ENCODE measurements at regions not wholly inside any gene's neighbourhood (a gene's known extent, or its start where the extent isn't known, plus 50 kb on each side); places are given as distances from the start of the nearest gene placed in this dataset.

- Mint-ChIP-seq H3K9me3 (ENCODE audit: low read depth, unreplicated experiment) (peaks cover 7% of the 10 kb centered on the region), H3K27ac (ENCODE audit: unreplicated experiment) (peak overlapping the region; percentile 79), H3K4me3 (ENCODE audit: low read depth, unreplicated experiment) (no peak overlapping the region), H3K36me3 (ENCODE audit: insufficient read depth, unreplicated experiment) (peaks cover 5% of the 10 kb centered on the region), H3K4me1 (ENCODE audit: low read depth, unreplicated experiment) (peaks cover 52% of the 10 kb centered on the region), H3K27me3 (ENCODE audit: unreplicated experiment) (no peaks in the 10 kb centered on the region)
- peak; percentile 90 for DNase-seq
- no TSS peak for BruUV-seq (replicated peaks)
- TF ChIP-seq, protein P1, sequence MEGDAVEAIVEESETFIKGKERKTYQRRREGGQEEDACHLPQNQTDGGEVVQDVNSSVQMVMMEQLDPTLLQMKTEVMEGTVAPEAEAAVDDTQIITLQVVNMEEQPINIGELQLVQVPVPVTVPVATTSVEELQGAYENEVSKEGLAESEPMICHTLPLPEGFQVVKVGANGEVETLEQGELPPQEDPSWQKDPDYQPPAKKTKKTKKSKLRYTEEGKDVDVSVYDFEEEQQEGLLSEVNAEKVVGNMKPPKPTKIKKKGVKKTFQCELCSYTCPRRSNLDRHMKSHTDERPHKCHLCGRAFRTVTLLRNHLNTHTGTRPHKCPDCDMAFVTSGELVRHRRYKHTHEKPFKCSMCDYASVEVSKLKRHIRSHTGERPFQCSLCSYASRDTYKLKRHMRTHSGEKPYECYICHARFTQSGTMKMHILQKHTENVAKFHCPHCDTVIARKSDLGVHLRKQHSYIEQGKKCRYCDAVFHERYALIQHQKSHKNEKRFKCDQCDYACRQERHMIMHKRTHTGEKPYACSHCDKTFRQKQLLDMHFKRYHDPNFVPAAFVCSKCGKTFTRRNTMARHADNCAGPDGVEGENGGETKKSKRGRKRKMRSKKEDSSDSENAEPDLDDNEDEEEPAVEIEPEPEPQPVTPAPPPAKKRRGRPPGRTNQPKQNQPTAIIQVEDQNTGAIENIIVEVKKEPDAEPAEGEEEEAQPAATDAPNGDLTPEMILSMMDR (IDR thresholded peaks at IDR 0.05; ENCODE audit: unreplicated experiment) = no peak
- CTCF ChIA-PET = interaction anchor here (0.9 to 1.2 kb wide), 3 partner anchors 19 to 53 kb away, joined by 3 to 5 read pairs (median 3); no protein-coding TSS in a partner anchor
- intact Hi-C loops (cut with micrococcal nuclease; ENCODE audit: unreplicated experiment) = loop anchor here (5.0 kb wide), 2 partner anchors 52 to 1158 kb away; no protein-coding TSS in a partner anchor
Observed at GRCh38 chr1:55428944-55429931, 214.1 kb upstream of the USP24 start.

GRCh38 chr1:55428231-55428630, 213.1 kb upstream of the USP24 start:
- peaks cover 5% of the 10 kb centered on the region for H3K36me3 Mint-ChIP-seq (ENCODE audit: insufficient read depth, unreplicated experiment)
- peak overlapping the region; percentile 79 for H3K27ac Mint-ChIP-seq (ENCODE audit: unreplicated experiment)
- peaks cover 3% of the 10 kb centered on the region for H3K9me3 Mint-ChIP-seq (ENCODE audit: low read depth, unreplicated experiment)
- TF ChIP-seq, protein P1 (IDR thresholded peaks at IDR 0.05; ENCODE audit: unreplicated experiment) = no peak
- no TSS peak for BruUV-seq (replicated peaks)
- no peak overlapping the region for H3K4me3 Mint-ChIP-seq (ENCODE audit: low read depth, unreplicated experiment)
- intact Hi-C loops (cut with micrococcal nuclease; ENCODE audit: unreplicated experiment) = loop anchor here (5.0 kb wide), 2 partner anchors 51 to 1159 kb away; no protein-coding TSS in a partner anchor
- CTCF ChIA-PET = interaction anchor here (0.9 to 1.0 kb wide), 2 partner anchors 20 to 52 kb away, joined by 3 read pairs; no protein-coding TSS in a partner anchor
- peaks cover 52% of the 10 kb centered on the region for H3K4me1 Mint-ChIP-seq (ENCODE audit: low read depth, unreplicated experiment)
- DNase-seq = no peak
- no peaks in the 10 kb centered on the region for H3K27me3 Mint-ChIP-seq (ENCODE audit: unreplicated experiment)

GRCh38 chr1:55427606-55428005, 212.4 kb upstream of the USP24 start:
- no peak overlapping the region for H3K4me3 Mint-ChIP-seq (ENCODE audit: low read depth, unreplicated experiment)
- TF ChIP-seq, protein P1 (IDR thresholded peaks at IDR 0.05; ENCODE audit: unreplicated experiment) = no peak
- BruUV-seq (replicated peaks) = no TSS peak
- H3K4me1 Mint-ChIP-seq (ENCODE audit: low read depth, unreplicated experiment) = peaks cover 52% of the 10 kb centered on the region
- peaks cover 5% of the 10 kb centered on the region for H3K36me3 Mint-ChIP-seq (ENCODE audit: insufficient read depth, unreplicated experiment)
- peaks cover 3% of the 10 kb centered on the region for H3K9me3 Mint-ChIP-seq (ENCODE audit: low read depth, unreplicated experiment)
- DNase-seq = no peak
- H3K27me3 Mint-ChIP-seq (ENCODE audit: unreplicated experiment) = no peaks in the 10 kb centered on the region
- CTCF ChIA-PET = no interaction called here
- intact Hi-C loops (cut with micrococcal nuclease; ENCODE audit: unreplicated experiment) = loop anchor here (5.0 kb wide), 2 partner anchors 50 to 1160 kb away; no protein-coding TSS in a partner anchor
- H3K27ac Mint-ChIP-seq (ENCODE audit: unreplicated experiment) = no peak overlapping the region

- no peak for DNase-seq
- Mint-ChIP-seq H3K36me3 (ENCODE audit: insufficient read depth, unreplicated experiment) (peaks cover 5% of the 10 kb centered on the region), H3K4me3 (ENCODE audit: low read depth, unreplicated experiment) (no peak overlapping the region), H3K4me1 (ENCODE audit: low read depth, unreplicated experiment) (peaks cover 50% of the 10 kb centered on the region), H3K27ac (ENCODE audit: unreplicated experiment) (no peak overlapping the region), H3K9me3 (ENCODE audit: low read depth, unreplicated experiment) (peaks cover 1% of the 10 kb centered on the region), H3K27me3 (ENCODE audit: unreplicated experiment) (no peaks in the 10 kb centered on the region)
- no TSS peak for BruUV-seq (replicated peaks)
- intact Hi-C loops (cut with micrococcal nuclease; ENCODE audit: unreplicated experiment) = loop anchor here (5.0 kb wide), 2 partner anchors 49 to 1161 kb away; no protein-coding TSS in a partner anchor
- TF ChIP-seq, protein P1 (IDR thresholded peaks at IDR 0.05; ENCODE audit: unreplicated experiment) = no peak
- CTCF ChIA-PET = interaction anchor here (0.7 kb wide), 1 partner anchor 1275 kb away, joined by 3 read pairs; no protein-coding TSS in a partner anchor
Observed at GRCh38 chr1:55426619-55427018, 211.5 kb upstream of the USP24 start.

Measured in Calu3 (cell line).